ENCODE measurements at regions not wholly inside any gene's neighbourhood (a gene's known extent, or its start where the extent isn't known, plus 50 kb on each side); places are given as distances from the start of the nearest gene placed in this dataset.

DNA sequence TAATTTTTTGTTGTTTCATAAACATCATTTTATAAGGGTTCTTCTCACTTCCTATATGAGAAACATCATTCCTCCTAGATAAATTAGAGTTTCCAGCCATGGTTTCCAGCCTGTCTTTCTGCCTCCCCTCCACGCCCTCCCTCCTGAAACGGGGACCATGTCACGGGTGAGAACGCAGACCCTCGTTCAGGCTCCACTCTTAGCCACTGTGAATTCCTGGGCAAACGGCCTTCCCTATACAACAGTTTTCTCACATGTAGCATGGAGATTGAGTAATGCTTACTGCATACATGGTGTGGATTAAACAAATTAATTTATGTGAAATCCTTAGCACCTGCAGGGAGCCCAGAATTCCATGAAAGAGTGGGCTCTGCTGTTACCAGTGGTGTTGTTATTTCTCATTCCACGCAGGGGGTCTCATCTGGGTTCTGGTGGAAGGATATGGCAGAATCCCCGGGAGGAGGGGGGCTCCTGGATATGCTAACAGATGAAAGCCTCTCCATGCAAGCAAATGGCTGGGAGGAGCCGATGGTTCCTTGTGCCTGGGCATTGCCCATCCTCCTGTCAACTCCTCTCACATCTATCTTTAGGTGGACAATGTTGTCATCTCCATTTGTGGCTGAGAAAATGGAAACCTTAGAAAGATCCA is 54.0 kb upstream of the TWIST2 start:
- Mint-ChIP-seq H3K27me3 (peaks cover 30% of the 10 kb centered on the region), H3K9me3 (ENCODE audit: low read depth) (no peaks in the 10 kb centered on the region), H3K4me3 (ENCODE audit: low read depth) (no peak overlapping the region), H3K4me1 (ENCODE audit: low read depth) (no peaks in the 10 kb centered on the region), H3K36me3 (ENCODE audit: insufficient read depth) (no peaks in the 10 kb centered on the region), H3K27ac (no peak overlapping the region)
- no peak for DNase-seq (ENCODE audit: low spot score, unreplicated experiment)
- TF ChIP-seq, protein P1, sequence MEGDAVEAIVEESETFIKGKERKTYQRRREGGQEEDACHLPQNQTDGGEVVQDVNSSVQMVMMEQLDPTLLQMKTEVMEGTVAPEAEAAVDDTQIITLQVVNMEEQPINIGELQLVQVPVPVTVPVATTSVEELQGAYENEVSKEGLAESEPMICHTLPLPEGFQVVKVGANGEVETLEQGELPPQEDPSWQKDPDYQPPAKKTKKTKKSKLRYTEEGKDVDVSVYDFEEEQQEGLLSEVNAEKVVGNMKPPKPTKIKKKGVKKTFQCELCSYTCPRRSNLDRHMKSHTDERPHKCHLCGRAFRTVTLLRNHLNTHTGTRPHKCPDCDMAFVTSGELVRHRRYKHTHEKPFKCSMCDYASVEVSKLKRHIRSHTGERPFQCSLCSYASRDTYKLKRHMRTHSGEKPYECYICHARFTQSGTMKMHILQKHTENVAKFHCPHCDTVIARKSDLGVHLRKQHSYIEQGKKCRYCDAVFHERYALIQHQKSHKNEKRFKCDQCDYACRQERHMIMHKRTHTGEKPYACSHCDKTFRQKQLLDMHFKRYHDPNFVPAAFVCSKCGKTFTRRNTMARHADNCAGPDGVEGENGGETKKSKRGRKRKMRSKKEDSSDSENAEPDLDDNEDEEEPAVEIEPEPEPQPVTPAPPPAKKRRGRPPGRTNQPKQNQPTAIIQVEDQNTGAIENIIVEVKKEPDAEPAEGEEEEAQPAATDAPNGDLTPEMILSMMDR (IDR thresholded peaks at IDR 0.05; ENCODE audit: unreplicated experiment), result no peak

DNA sequence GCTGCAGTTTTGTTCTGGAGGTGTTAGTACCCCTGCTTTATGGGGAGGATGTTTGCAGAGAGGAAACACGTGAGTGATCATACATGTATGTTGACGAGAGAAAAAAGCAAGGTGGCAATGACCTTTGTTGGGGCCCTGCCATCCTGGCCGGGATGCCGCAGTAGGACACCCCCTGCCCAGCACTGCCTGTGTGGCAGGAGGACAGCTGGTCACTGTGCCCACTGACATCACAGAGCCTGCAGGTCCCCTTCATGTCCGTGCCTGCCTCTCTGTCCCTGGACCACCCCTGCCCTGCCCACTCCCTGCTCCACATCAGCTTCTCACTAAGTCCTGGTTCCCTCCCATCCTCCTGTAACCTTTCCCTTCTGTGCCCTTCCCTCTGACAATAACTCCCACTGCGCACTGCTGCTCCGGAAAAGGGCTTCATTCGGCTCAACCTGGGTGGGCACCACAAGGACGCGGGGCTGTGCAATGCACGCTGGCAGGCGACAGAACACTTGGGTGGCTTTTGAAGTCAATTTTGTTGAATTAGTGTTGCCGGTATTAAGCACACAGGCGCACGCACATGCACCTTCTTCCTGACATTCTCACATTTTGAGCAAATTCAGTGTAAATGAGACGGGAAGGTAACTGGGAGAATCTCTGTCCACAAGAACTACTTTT is 51.5 kb upstream of the TWIST2 start:
- Mint-ChIP-seq H3K4me1 (ENCODE audit: low read depth) (no peaks in the 10 kb centered on the region), H3K27me3 (peaks cover 27% of the 10 kb centered on the region), H3K27ac (no peak overlapping the region), H3K4me3 (ENCODE audit: low read depth) (no peak overlapping the region), H3K9me3 (ENCODE audit: low read depth) (no peaks in the 10 kb centered on the region), H3K36me3 (ENCODE audit: insufficient read depth) (no peaks in the 10 kb centered on the region)
- DNase-seq (ENCODE audit: low spot score, unreplicated experiment), result no peak
- TF ChIP-seq, protein P1 (IDR thresholded peaks at IDR 0.05; ENCODE audit: unreplicated experiment), result no peak

DNA sequence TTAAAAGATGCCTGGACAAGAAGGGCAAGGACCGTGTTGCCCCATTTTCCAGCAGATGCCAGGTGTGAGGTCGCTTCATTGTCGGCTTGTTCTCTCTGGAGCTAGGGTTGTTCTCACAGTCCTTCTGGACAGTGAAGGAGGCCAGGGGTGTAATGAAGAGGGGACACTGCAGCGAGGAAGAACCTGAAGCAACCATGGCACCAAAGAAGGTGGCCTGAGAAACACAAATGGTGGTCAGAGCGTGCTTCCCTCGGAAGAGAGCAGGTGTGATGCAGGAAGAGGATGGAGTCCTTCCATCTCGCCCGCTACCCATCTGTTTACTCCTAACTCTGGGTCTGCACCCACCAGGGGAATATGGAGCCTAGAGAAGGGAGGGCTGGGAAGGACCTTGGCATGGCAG is 50.3 kb upstream of the TWIST2 start:
- no peak overlapping the region for H3K4me3 Mint-ChIP-seq (ENCODE audit: low read depth)
- H3K27me3 Mint-ChIP-seq, result peaks cover 35% of the 10 kb centered on the region
- TF ChIP-seq, protein P1 (IDR thresholded peaks at IDR 0.05; ENCODE audit: unreplicated experiment), result no peak
- H3K9me3 Mint-ChIP-seq (ENCODE audit: low read depth), result no peaks in the 10 kb centered on the region
- H3K36me3 Mint-ChIP-seq (ENCODE audit: insufficient read depth), result no peaks in the 10 kb centered on the region
- no peak overlapping the region for H3K27ac Mint-ChIP-seq
- H3K4me1 Mint-ChIP-seq (ENCODE audit: low read depth), result no peaks in the 10 kb centered on the region
- DNase-seq (ENCODE audit: low spot score, unreplicated experiment), result no peak
